Fibroblast of gingiva (primary cell): ENCODE measurements at regions not wholly inside any gene's neighbourhood (a gene's known extent, or its start where the extent isn't known, plus 50 kb on each side); places are given as distances from the start of the nearest gene placed in this dataset.
"Not testable (repeated sequence)": the region's sequence is repeated elsewhere in the genome, so short reads cannot be mapped to it uniquely, and the experiment has no call there.

Experiments
- DNase-seq: peaks from one replicate; pipeline ENCODE4 v3.0.0-alpha.2; 2011; ENCODE audit warnings: low read depth

DNA sequence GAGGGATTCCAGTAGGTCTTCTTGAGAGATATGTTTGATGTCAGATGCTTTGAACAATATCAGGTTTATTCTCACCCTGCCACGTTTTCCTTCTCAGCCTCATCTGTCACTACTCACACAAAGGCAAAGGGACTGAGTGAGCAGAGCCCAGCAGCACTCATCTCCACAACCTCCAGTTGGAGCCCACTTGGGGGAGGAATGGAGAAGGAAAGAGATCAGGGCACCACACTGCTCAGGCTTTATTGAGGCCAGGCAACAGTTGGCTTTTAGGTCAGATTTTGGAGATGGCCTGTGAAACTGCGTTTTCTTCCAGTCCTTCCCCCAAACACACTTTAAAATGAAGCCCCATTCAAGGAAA is 57.3 kb upstream of the SEC22B start:
- DNase-seq, result not testable (repeated sequence)

- not testable (repeated sequence) for DNase-seq
These were observed 56.7 kb upstream of the SEC22B start for GRCh38 chr1:120232834-120233660.

- DNase-seq, result not testable (repeated sequence)
These were observed 53.5 kb upstream of the SEC22B start for GRCh38 chr1:120229835-120230234.
